ENCODE measurements at regions not wholly inside any gene's neighbourhood (a gene's known extent, or its start where the extent isn't known, plus 50 kb on each side); places are given as distances from the start of the nearest gene placed in this dataset.
"Not testable (repeated sequence)": the region's sequence is repeated elsewhere in the genome, so short reads cannot be mapped to it uniquely, and the experiment has no call there.

DNA sequence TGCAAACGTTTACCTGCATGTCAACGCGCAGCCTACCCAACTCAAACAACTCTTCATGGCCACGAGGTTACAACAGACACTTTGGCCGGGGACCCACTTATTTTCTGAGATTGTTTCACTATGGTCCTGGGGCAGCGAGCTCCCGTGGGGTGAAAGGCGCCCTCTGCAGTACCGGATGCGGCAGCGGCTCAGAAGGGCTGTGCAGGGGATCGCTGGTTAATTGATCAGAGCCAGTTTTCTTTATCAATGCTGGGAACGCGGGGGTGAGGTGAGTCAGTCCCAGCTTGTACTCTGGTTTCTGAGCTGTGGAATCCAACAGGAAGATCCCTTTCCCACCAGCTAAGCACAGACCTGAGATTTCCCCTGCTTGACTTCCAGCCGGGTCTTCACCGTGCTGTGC, 366.5 kb upstream of the KLF6 start:
- H3K36me3 ChIP-seq (ENCODE audit: control insufficient read depth, insufficient read depth, low read length) = no peaks in the 10 kb centered on the region
- H3K36me3 Mint-ChIP-seq (ENCODE audit: insufficient read depth, unreplicated experiment) = no peaks in the 10 kb centered on the region
- H3K4me3 Mint-ChIP-seq (ENCODE audit: unreplicated experiment) = no peak overlapping the region
- ChIA-PET CTCF (no interaction called here), POLR2A (no interaction called here)
- H3K27ac Mint-ChIP-seq (ENCODE audit: unreplicated experiment) = no peak overlapping the region
- no peaks in the 10 kb centered on the region for H3K4me1 ChIP-seq
- H3K27me3 ChIP-seq (replicated peaks; ENCODE audit: control insufficient read depth, insufficient read depth, low read length) = no peaks in the 10 kb centered on the region
- no peaks in the 10 kb centered on the region for H3K27me3 Mint-ChIP-seq (ENCODE audit: insufficient read depth, unreplicated experiment)
- no peaks in the 10 kb centered on the region for H3K9me3 ChIP-seq
- peaks cover under 1% of the 10 kb centered on the region for H3K9me3 Mint-ChIP-seq (ENCODE audit: unreplicated experiment)
- H3K4me3 ChIP-seq (ENCODE audit: low read depth, low read length) = no peak overlapping the region
- TF ChIP-seq, protein P1, sequence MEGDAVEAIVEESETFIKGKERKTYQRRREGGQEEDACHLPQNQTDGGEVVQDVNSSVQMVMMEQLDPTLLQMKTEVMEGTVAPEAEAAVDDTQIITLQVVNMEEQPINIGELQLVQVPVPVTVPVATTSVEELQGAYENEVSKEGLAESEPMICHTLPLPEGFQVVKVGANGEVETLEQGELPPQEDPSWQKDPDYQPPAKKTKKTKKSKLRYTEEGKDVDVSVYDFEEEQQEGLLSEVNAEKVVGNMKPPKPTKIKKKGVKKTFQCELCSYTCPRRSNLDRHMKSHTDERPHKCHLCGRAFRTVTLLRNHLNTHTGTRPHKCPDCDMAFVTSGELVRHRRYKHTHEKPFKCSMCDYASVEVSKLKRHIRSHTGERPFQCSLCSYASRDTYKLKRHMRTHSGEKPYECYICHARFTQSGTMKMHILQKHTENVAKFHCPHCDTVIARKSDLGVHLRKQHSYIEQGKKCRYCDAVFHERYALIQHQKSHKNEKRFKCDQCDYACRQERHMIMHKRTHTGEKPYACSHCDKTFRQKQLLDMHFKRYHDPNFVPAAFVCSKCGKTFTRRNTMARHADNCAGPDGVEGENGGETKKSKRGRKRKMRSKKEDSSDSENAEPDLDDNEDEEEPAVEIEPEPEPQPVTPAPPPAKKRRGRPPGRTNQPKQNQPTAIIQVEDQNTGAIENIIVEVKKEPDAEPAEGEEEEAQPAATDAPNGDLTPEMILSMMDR (IDR thresholded peaks at IDR 0.05; ENCODE audit: insufficient read depth in 1 of 2, low read depth in 1 of 2, low read length in 1 of 2, severe bottlenecking in 1 of 2, unreplicated experiment in 1 of 2) = no peak
- H3K4me1 Mint-ChIP-seq (ENCODE audit: low read depth, unreplicated experiment) = no peaks in the 10 kb centered on the region
- peak in 1 of 2 experiments; percentile 12 for DNase-seq
- intact Hi-C loops (cut with micrococcal nuclease; ENCODE audit: unreplicated experiment) = no loop called here
- BruUV-seq (replicated peaks) = no TSS peak

GRCh38 chr10:4150676-4151075, 365.7 kb upstream of the KLF6 start:
- Mint-ChIP-seq H3K9me3 (ENCODE audit: unreplicated experiment) (peaks cover 8% of the 10 kb centered on the region), H3K4me1 (ENCODE audit: low read depth, unreplicated experiment) (no peaks in the 10 kb centered on the region), H3K4me3 (ENCODE audit: unreplicated experiment) (no peak overlapping the region), H3K36me3 (ENCODE audit: insufficient read depth, unreplicated experiment) (no peaks in the 10 kb centered on the region), H3K27me3 (ENCODE audit: insufficient read depth, unreplicated experiment) (no peaks in the 10 kb centered on the region), H3K27ac (ENCODE audit: unreplicated experiment) (no peak overlapping the region)
- H3K9me3 ChIP-seq = no peaks in the 10 kb centered on the region
- no peaks in the 10 kb centered on the region for H3K27me3 ChIP-seq (replicated peaks; ENCODE audit: control insufficient read depth, insufficient read depth, low read length)
- no peaks in the 10 kb centered on the region for H3K4me1 ChIP-seq
- BruUV-seq (replicated peaks) = no TSS peak
- CTCF ChIA-PET = no interaction called here
- intact Hi-C loops (cut with micrococcal nuclease; ENCODE audit: unreplicated experiment) = no loop called here
- TF ChIP-seq, protein P1 (IDR thresholded peaks at IDR 0.05; ENCODE audit: insufficient read depth in 1 of 2, low read depth in 1 of 2, low read length in 1 of 2, severe bottlenecking in 1 of 2, unreplicated experiment in 1 of 2) = no peak
- no peak overlapping the region for H3K4me3 ChIP-seq (ENCODE audit: low read depth, low read length)
- DNase-seq = no peak
- no peaks in the 10 kb centered on the region for H3K36me3 ChIP-seq (ENCODE audit: control insufficient read depth, insufficient read depth, low read length)
- POLR2A ChIA-PET = no interaction called here

GRCh38 chr10:4149460-4149859, 364.5 kb upstream of the KLF6 start:
- BruUV-seq (replicated peaks); POLR2A ChIA-PET; CTCF ChIA-PET; H3K9me3 ChIP-seq; H3K4me1 Mint-ChIP-seq (ENCODE audit: low read depth, unreplicated experiment); H3K4me3 ChIP-seq (ENCODE audit: low read depth, low read length); intact Hi-C loops (cut with micrococcal nuclease; ENCODE audit: unreplicated experiment); H3K36me3 Mint-ChIP-seq (ENCODE audit: insufficient read depth, unreplicated experiment); H3K27me3 Mint-ChIP-seq (ENCODE audit: insufficient read depth, unreplicated experiment); DNase-seq; H3K27me3 ChIP-seq (replicated peaks; ENCODE audit: control insufficient read depth, insufficient read depth, low read length); H3K4me3 Mint-ChIP-seq (ENCODE audit: unreplicated experiment); H3K36me3 ChIP-seq (ENCODE audit: control insufficient read depth, insufficient read depth, low read length); H3K4me1 ChIP-seq; H3K27ac Mint-ChIP-seq (ENCODE audit: unreplicated experiment): not testable (repeated sequence)
- peaks cover 12% of the 10 kb centered on the region for H3K9me3 Mint-ChIP-seq (ENCODE audit: unreplicated experiment)

- H3K27me3 Mint-ChIP-seq (ENCODE audit: insufficient read depth, unreplicated experiment) = peaks cover 4% of the 10 kb centered on the region
- H3K27me3 ChIP-seq (replicated peaks; ENCODE audit: control insufficient read depth, insufficient read depth, low read length) = no peaks in the 10 kb centered on the region
- ChIA-PET CTCF (no interaction called here), POLR2A (no interaction called here)
- TF ChIP-seq, protein P1 (IDR thresholded peaks at IDR 0.05; ENCODE audit: insufficient read depth in 1 of 2, low read depth in 1 of 2, low read length in 1 of 2, severe bottlenecking in 1 of 2, unreplicated experiment in 1 of 2) = no peak
- H3K4me3 Mint-ChIP-seq (ENCODE audit: unreplicated experiment) = no peak overlapping the region
- no peaks in the 10 kb centered on the region for H3K4me1 ChIP-seq
- H3K36me3 ChIP-seq (ENCODE audit: control insufficient read depth, insufficient read depth, low read length) = no peaks in the 10 kb centered on the region
- H3K27ac Mint-ChIP-seq (ENCODE audit: unreplicated experiment) = no peak overlapping the region
- intact Hi-C loops (cut with micrococcal nuclease; ENCODE audit: unreplicated experiment) = no loop called here
- no peak for DNase-seq
- no peak overlapping the region for H3K4me3 ChIP-seq (ENCODE audit: low read depth, low read length)
- no peaks in the 10 kb centered on the region for H3K36me3 Mint-ChIP-seq (ENCODE audit: insufficient read depth, unreplicated experiment)
- H3K9me3 ChIP-seq = no peaks in the 10 kb centered on the region
- H3K4me1 Mint-ChIP-seq (ENCODE audit: low read depth, unreplicated experiment) = peaks cover 6% of the 10 kb centered on the region
- no TSS peak for BruUV-seq (replicated peaks)
- H3K9me3 Mint-ChIP-seq (ENCODE audit: unreplicated experiment) = peaks cover 12% of the 10 kb centered on the region
Observed at GRCh38 chr10:4147245-4147644, 362.2 kb upstream of the KLF6 start.
